Neuronal stem cell (in vitro differentiated cells): ENCODE measurements at regions not wholly inside any gene's neighbourhood (a gene's known extent, or its start where the extent isn't known, plus 50 kb on each side); places are given as distances from the start of the nearest gene placed in this dataset.

ENCODE experiments used
- DNase-seq: peaks from one replicate; pipeline ENCODE4 v3.0.0-alpha.2; 2013; ENCODE audit warnings: low spot score
- H2AFZ ChIP-seq: one replicate; pipeline ENCODE4 v1.6.1; 2013; ENCODE audit warnings: mild to moderate bottlenecking, low read length, inconsistent platforms
- H2AK5ac ChIP-seq: 2 replicates; pipeline ENCODE4 v1.6.1; 2013; ENCODE audit warnings: low read depth, mild to moderate bottlenecking, inconsistent platforms, low read length, moderate library complexity, mixed read lengths
- H2BK120ac ChIP-seq: 2 replicates; pipeline ENCODE4 v1.6.1; 2013; ENCODE audit warnings: low read depth, mild to moderate bottlenecking, inconsistent platforms, low read length, moderate library complexity, mixed read lengths
- H2BK12ac ChIP-seq: one replicate; pipeline ENCODE4 v1.6.1; 2013; ENCODE audit warnings: low read length, inconsistent platforms
- H2BK15ac ChIP-seq: 2 replicates; pipeline ENCODE4 v1.6.1; 2013; ENCODE audit warnings: mild to moderate bottlenecking, low read length, inconsistent platforms, mixed read lengths
- H2BK5ac ChIP-seq: one replicate; pipeline ENCODE4 v1.6.1; 2013; ENCODE audit warnings: inconsistent platforms, mild to moderate bottlenecking, low read length, moderate library complexity
- H3K14ac ChIP-seq: one replicate; pipeline ENCODE4 v1.6.1; 2013; ENCODE audit warnings: low read length, inconsistent platforms
- H3K18ac ChIP-seq: 2 replicates; pipeline ENCODE4 v1.6.1; 2013; ENCODE audit warnings: low read length, inconsistent platforms
- H3K23ac ChIP-seq: 2 replicates; pipeline ENCODE4 v1.6.1; 2013; ENCODE audit warnings: low read depth, mild to moderate bottlenecking, mixed read lengths, low read length, inconsistent platforms; ENCODE audit not compliant: poor library complexity
- H3K27ac ChIP-seq: replicated peaks from 3 replicates; pipeline ENCODE4 v1.5.1; 2013; ENCODE audit warnings: low read length, inconsistent platforms
- H3K27me3 ChIP-seq, 3 experiments: 2 replicates each; pipeline ENCODE4 v1.6.1; 2013; ENCODE audit warnings: low read length in 3 of 3, mild to moderate bottlenecking in 2 of 3, inconsistent platforms in 1 of 3, low read depth in 1 of 3, mixed read lengths in 1 of 3, moderate library complexity in 1 of 3; ENCODE audit not compliant: control insufficient read depth in 3 of 3, insufficient read depth in 3 of 3
- H3K36me3 ChIP-seq, 2 donors: replicated peaks in 1 of 2; 2 replicates each; pipeline ENCODE4 v1.6.1; 2013; ENCODE audit warnings: low read length in 2 of 2; ENCODE audit not compliant: control insufficient read depth in 2 of 2, insufficient read depth in 2 of 2
- H3K4ac ChIP-seq: 2 replicates; pipeline ENCODE4 v1.6.1; 2013; ENCODE audit warnings: inconsistent platforms, mild to moderate bottlenecking, low read length, moderate library complexity
- H3K4me1 ChIP-seq, 2 donors: 1 replicate in 1 of 2; 2 replicates in 1 of 2; pipeline ENCODE4 v1.6.1; 2013; ENCODE audit warnings: low read length in 2 of 2, low read depth in 1 of 2; ENCODE audit not compliant: control insufficient read depth in 2 of 2, insufficient read depth in 1 of 2
- H3K4me2 ChIP-seq: one replicate; pipeline ENCODE4 v1.6.1; 2013; ENCODE audit warnings: mild to moderate bottlenecking, low read length, inconsistent platforms; ENCODE audit not compliant: insufficient read depth, poor library complexity, severe bottlenecking
- H3K4me3 ChIP-seq, 2 donors: 2 replicates each; pipeline ENCODE4 v1.5.1; 2013; ENCODE audit warnings: low read length in 2 of 2, mild to moderate bottlenecking in 2 of 2, inconsistent platforms in 1 of 2, moderate library complexity in 1 of 2
- H3K79me1 ChIP-seq: one replicate; pipeline ENCODE4 v1.6.1; 2013; ENCODE audit warnings: low read depth, mild to moderate bottlenecking, inconsistent platforms, low read length, moderate library complexity
- H3K9ac ChIP-seq: one replicate; pipeline ENCODE4 v1.6.1; 2013; ENCODE audit warnings: mild to moderate bottlenecking, low read depth, low read length, inconsistent platforms; ENCODE audit not compliant: poor library complexity
- H3K9me3 ChIP-seq, 2 donors: replicated peaks in 1 of 2; 2 replicates each; pipeline versions ENCODE3 to v1.6.1; 2013; ENCODE audit warnings: low read length in 2 of 2, mild to moderate bottlenecking in 2 of 2, inconsistent platforms in 1 of 2, low read depth in 1 of 2, mixed read lengths in 1 of 2, moderate library complexity in 1 of 2; ENCODE audit not compliant: control insufficient read depth in 2 of 2, insufficient read depth in 1 of 2
- H4K8ac ChIP-seq: one replicate; pipeline ENCODE4 v1.6.1; 2013; ENCODE audit warnings: low read depth, mild to moderate bottlenecking, inconsistent platforms, low read length, moderate library complexity
- H4K91ac ChIP-seq: one replicate; pipeline ENCODE4 v1.6.1; 2013; ENCODE audit warnings: low read length, low read depth, mild to moderate bottlenecking, inconsistent platforms; ENCODE audit not compliant: poor library complexity
- WGBS, 2 donors: extraction: QIAGEN DNeasy Blood & Tissue Kit; methylation state at CpG; one replicate each; pipeline ENCODE4 v1.1.7; 2013; ENCODE audit warnings: missing lambda C conversion rate in 2 of 2, mixed read lengths in 1 of 2; ENCODE audit not compliant: insufficient read length in 2 of 2, insufficient replicate concordance in 1 of 2; ENCODE audit errors: extremely low coverage in 2 of 2; 5-methylcytosine and 5-hydroxymethylcytosine counted together

DNA sequence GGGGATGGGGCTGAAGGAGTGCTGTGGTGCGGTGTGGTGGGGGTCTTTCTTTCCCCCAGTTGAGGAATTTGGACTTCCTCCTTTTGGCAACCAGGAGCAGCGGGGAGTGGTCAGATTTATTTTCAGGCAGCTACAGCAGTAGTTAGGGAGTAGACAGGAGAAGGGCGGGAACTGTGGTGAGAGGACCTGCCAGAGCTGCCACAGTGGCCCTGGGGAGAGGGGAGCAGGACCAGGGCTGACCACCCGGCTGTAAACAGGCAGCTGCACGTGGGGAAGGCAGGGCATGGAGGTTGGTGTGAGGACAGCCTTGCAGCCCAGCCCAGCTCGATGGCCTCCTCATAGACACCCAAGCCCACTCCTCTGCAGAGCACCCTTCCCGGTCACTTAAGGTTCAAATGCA lies 197.2 kb downstream of the GLI2 start:
- no peak overlapping the region for H3K27ac ChIP-seq
- no peak overlapping the region for H4K8ac ChIP-seq
- no peak overlapping the region for H2BK5ac ChIP-seq

DNA sequence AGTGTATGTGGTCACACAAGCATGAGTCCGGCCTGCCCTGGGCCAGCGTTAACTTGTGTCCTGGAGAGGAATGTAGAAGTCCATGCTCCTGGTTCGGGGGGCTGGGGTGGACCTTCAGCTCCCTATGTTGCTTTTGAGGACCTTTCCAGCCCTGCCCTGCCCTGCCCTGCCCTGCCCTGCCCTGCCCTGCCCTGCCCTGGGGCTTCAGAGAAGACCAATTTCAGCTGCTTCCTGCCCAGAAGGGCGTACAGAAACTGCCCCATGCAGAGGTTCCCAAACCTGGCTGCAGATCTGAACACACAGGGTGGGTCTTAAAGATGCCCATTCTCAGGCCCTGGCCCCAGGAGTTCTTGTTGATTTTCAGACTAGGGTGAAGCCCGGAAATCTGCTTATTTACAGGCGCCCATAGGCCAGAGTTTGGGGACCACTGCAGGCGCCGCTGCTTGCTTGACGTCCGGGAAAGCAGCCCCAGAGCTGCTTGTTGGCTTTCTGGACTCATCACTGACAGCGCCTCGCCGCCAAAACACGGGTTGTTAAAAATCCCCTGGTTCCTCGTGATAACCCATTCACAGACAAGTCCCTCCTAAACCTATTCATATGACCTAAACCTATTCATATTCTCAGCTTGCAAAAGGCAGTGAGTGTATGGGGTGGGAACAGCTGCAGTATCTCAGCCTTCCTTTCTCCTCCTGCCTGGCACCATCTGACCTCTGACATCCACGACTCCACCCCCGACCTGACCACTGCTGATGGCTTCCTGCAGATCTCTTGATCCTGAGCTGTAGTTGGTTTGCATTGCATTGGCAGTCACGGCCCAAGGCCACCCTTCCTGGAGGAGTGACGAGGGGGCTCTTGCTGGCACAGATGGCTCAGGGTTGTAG lies 198.3 kb downstream of the GLI2 start:
- Histone ChIP-seq H2BK120ac (no peak overlapping the region), H2BK15ac (no peak overlapping the region), H3K36me3 (peaks cover 17 to 83% of the 10 kb centered on the region in 2 donors), H3K27ac (no peak overlapping the region), H2BK12ac (no peak overlapping the region), H2AK5ac (no peak overlapping the region), H3K4me1 (peaks cover 21 to 40% of the 10 kb centered on the region in 2 donors), H3K14ac (no peak overlapping the region), H4K8ac (no peak overlapping the region), H3K18ac (peak overlapping the region; percentile 6), H3K9ac (no peak overlapping the region), H3K4me3 (no peak overlapping the region), H2AFZ (no peak overlapping the region), H3K9me3 (peaks cover 11 to 19% of the 10 kb centered on the region in 2 donors), H3K27me3 (no peaks in the 10 kb centered on the region), H3K4me2 (no peak overlapping the region), H3K4ac (no peak overlapping the region), H3K23ac (no peak overlapping the region), H3K79me1 (peaks cover 12% of the 10 kb centered on the region), H2BK5ac (no peak overlapping the region), H4K91ac (no peak overlapping the region)
- WGBS, 2 donors = no CpG with 5 or more reads among the region's 19 CpGs
- no peak for DNase-seq

More for the DNA sequence above, 197.2 kb downstream of the GLI2 start:
- H2BK12ac ChIP-seq = no peak overlapping the region
- H3K4me3 ChIP-seq = no peak overlapping the region
- peaks cover 18% of the 10 kb centered on the region for H3K79me1 ChIP-seq
- no peak for DNase-seq
- peaks cover 17 to 85% of the 10 kb centered on the region in 2 donors for H3K36me3 ChIP-seq
- H3K14ac ChIP-seq = no peak overlapping the region
- H3K18ac ChIP-seq = peak overlapping the region; percentile 32
- H3K9me3 ChIP-seq = peaks cover 11 to 21% of the 10 kb centered on the region in 2 donors
- H3K4me1 ChIP-seq = peaks cover 21 to 40% of the 10 kb centered on the region in 2 donors
- H2AK5ac ChIP-seq = peak overlapping the region; percentile 1
- H2BK15ac ChIP-seq = no peak overlapping the region
- H3K4me2 ChIP-seq = no peak overlapping the region
- H3K9ac ChIP-seq = no peak overlapping the region
- H3K23ac ChIP-seq = no peak overlapping the region
- no peak overlapping the region for H2AFZ ChIP-seq
- H4K91ac ChIP-seq = no peak overlapping the region
- no peak overlapping the region for H2BK120ac ChIP-seq
- H3K27me3 ChIP-seq = no peaks in the 10 kb centered on the region
- no CpG with 5 or more reads among the region's 7 CpGs for WGBS, 2 donors
- H3K4ac ChIP-seq = no peak overlapping the region

DNA sequence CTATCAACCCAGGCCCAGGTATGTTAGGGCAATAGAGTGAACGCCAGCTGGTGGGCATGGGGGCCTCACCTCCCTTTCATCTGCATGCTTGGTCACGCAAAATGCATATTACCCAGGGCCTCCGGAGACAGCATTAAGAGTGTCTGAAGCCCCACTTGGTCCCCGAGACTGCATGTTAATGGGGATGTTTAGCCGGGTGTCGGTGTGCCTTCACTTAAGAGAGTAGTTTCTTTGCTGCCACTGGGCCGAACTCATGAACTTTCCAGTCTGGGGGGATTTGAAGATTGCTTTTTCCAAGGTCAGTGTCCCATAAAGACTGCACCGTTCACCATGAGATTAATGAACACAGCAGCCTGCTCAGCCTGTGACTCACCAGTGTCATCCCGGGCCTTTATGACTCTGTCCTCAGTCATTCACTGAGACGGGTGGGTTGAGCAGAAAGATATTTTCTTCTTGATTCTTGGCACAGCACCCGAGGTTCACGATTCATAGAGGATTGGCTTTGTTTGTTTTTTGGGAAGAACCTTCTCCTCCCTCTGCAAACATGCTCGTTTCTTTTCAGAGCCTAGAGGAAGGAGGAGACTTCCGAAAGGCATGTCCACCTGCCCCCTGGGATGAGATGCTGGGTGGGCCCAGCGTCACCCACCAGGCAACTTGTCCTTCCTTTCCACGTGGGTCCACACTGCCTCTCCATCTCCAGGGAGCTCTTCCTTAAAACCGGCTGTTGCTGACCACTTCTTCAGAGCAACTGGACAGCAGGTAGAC lies 199.1 kb downstream of the GLI2 start:
- H3K27ac ChIP-seq = no peak overlapping the region
- no peak overlapping the region for H2BK120ac ChIP-seq
- no peak overlapping the region for H3K4ac ChIP-seq
- no peak overlapping the region for H2BK12ac ChIP-seq
- no peak overlapping the region for H4K8ac ChIP-seq
- no peak overlapping the region for H3K9ac ChIP-seq
- H3K9me3 ChIP-seq = peaks cover 11 to 12% of the 10 kb centered on the region in 2 donors
- H3K18ac ChIP-seq = peak overlapping the region; percentile 66
- peak overlapping the region; percentile 31 for H3K14ac ChIP-seq
- no peak overlapping the region for H2AK5ac ChIP-seq
- no peak overlapping the region for H3K23ac ChIP-seq
- WGBS, 2 donors = no CpG with 5 or more reads among the region's 17 CpGs
- no peaks in the 10 kb centered on the region for H3K27me3 ChIP-seq
- no peak overlapping the region for H3K4me2 ChIP-seq
- H3K79me1 ChIP-seq = peaks cover 12% of the 10 kb centered on the region
- no peak overlapping the region for H2AFZ ChIP-seq
- no peak overlapping the region for H2BK5ac ChIP-seq
- no peak for DNase-seq
- H3K4me1 ChIP-seq = peaks cover 21 to 40% of the 10 kb centered on the region in 2 donors
- no peak overlapping the region for H4K91ac ChIP-seq
- peaks cover 15 to 79% of the 10 kb centered on the region in 2 donors for H3K36me3 ChIP-seq
- H2BK15ac ChIP-seq = no peak overlapping the region
- no peak overlapping the region for H3K4me3 ChIP-seq
